ENCODE measurements at regions not wholly inside any gene's neighbourhood (a gene's known extent, or its start where the extent isn't known, plus 50 kb on each side); places are given as distances from the start of the nearest gene placed in this dataset.

DNA sequence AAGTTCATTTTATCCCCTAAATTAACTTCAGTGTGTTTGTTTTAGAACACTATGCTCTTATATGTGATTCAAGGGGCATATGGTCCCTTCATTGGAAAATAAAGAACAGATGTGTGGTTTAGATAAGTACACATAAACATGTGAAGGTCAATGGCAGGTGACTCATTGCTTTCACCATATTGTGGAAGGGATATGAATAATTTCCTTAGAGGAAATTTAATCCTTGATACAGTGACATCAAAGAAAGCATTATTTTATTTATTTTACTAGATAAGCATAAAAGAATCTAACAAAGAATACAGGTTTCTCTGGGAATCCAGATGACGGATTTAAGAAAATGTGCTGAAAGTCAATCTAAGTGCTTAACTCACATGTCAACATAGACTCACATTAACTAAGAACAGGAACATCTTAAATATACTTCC lies 373.5 kb downstream of the KCTD12 start (continued):
- TF ChIP-seq RXRA (IDR thresholded peaks at IDR 0.05) (no peak), HNF4A (conservative IDR thresholded peaks at IDR 0.05) (no peak), JUND (IDR thresholded peaks at IDR 0.05) (no peak), CTCF (IDR thresholded peaks at IDR 0.05; ENCODE audit: low read depth, low read length, missing input control) (no peak), GABPA (IDR thresholded peaks at IDR 0.05 in 1 of 2, conservative IDR thresholded peaks at IDR 0.05 in 1 of 2) (no peak)

DNA sequence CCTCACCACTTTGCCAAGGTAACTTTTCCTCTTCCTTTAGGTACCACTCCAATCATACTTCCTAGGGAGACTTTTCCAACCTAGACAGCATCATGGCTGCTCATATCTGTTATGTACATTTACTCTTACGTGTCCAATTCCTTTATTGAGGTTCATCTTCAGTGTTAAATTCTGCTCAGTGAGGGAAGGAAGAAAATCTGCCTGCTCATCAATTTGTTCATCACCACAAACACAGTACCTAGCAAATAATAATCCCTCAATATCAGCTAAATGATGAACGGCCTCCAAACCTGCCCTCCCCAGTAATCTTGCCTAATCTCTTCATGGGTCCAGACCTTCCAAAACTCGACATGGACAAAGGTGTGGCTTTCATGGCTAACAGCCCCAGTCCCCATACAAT lies 380.8 kb downstream of the KCTD12 start:
- Histone ChIP-seq H3K36me3 (ENCODE audit: control insufficient read depth in 4 of 4, insufficient read depth in 3 of 4, low read depth in 1 of 4, low read length in 3 of 4) (no peaks in the 10 kb centered on the region), H3K27ac (ENCODE audit: low read depth in 1 of 2, low read length in 2 of 2) (no peak overlapping the region), H3K4me1 (ENCODE audit: control insufficient read depth in 4 of 4, insufficient read depth in 4 of 4, low read length in 3 of 4) (no peaks in the 10 kb centered on the region), H3K9me3 (ENCODE audit: control insufficient read depth in 4 of 4, low read length in 3 of 4) (no peaks in the 10 kb centered on the region), H3K27me3 (ENCODE audit: control insufficient read depth in 4 of 4, insufficient read depth in 4 of 4, low read length in 3 of 4) (peaks cover 0 to 3% (median 0%) of the 10 kb centered on the region in 4 donors), H3K9ac (ENCODE audit: low read depth in 1 of 2, low read length in 2 of 2) (no peak overlapping the region), H3K4me3 (ENCODE audit: low read depth in 1 of 3, low read length in 3 of 3) (no peak overlapping the region)
- TF ChIP-seq SP1 (IDR thresholded peaks at IDR 0.05) (no peak), JUND (IDR thresholded peaks at IDR 0.05) (no peak), RXRA (IDR thresholded peaks at IDR 0.05) (no peak), CTCF (IDR thresholded peaks at IDR 0.05; ENCODE audit: low read depth, low read length, missing input control) (no peak), HNF4G (IDR thresholded peaks at IDR 0.05) (no peak), NR2F2 (IDR thresholded peaks at IDR 0.05) (no peak), HNF4A (conservative IDR thresholded peaks at IDR 0.05) (no peak), TAF1 (conservative IDR thresholded peaks at IDR 0.05) (no peak), RAD21 (IDR thresholded peaks at IDR 0.05) (no peak), FOXA1 (IDR thresholded peaks at IDR 0.05) (no peak), MAX (IDR thresholded peaks at IDR 0.05) (no peak), ATF3 (IDR thresholded peaks at IDR 0.05) (no peak), GABPA (IDR thresholded peaks at IDR 0.05 in 1 of 2, conservative IDR thresholded peaks at IDR 0.05 in 1 of 2) (no peak), EGR1 (IDR thresholded peaks at IDR 0.05; ENCODE audit: low read depth in 2 of 2) (no peak), FOXA2 (IDR thresholded peaks at IDR 0.05) (no peak)
- TF ChIP-seq, protein P1, sequence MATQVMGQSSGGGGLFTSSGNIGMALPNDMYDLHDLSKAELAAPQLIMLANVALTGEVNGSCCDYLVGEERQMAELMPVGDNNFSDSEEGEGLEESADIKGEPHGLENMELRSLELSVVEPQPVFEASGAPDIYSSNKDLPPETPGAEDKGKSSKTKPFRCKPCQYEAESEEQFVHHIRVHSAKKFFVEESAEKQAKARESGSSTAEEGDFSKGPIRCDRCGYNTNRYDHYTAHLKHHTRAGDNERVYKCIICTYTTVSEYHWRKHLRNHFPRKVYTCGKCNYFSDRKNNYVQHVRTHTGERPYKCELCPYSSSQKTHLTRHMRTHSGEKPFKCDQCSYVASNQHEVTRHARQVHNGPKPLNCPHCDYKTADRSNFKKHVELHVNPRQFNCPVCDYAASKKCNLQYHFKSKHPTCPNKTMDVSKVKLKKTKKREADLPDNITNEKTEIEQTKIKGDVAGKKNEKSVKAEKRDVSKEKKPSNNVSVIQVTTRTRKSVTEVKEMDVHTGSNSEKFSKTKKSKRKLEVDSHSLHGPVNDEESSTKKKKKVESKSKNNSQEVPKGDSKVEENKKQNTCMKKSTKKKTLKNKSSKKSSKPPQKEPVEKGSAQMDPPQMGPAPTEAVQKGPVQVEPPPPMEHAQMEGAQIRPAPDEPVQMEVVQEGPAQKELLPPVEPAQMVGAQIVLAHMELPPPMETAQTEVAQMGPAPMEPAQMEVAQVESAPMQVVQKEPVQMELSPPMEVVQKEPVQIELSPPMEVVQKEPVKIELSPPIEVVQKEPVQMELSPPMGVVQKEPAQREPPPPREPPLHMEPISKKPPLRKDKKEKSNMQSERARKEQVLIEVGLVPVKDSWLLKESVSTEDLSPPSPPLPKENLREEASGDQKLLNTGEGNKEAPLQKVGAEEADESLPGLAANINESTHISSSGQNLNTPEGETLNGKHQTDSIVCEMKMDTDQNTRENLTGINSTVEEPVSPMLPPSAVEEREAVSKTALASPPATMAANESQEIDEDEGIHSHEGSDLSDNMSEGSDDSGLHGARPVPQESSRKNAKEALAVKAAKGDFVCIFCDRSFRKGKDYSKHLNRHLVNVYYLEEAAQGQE (IDR thresholded peaks at IDR 0.05), result no peak
- TF ChIP-seq, protein P2, sequence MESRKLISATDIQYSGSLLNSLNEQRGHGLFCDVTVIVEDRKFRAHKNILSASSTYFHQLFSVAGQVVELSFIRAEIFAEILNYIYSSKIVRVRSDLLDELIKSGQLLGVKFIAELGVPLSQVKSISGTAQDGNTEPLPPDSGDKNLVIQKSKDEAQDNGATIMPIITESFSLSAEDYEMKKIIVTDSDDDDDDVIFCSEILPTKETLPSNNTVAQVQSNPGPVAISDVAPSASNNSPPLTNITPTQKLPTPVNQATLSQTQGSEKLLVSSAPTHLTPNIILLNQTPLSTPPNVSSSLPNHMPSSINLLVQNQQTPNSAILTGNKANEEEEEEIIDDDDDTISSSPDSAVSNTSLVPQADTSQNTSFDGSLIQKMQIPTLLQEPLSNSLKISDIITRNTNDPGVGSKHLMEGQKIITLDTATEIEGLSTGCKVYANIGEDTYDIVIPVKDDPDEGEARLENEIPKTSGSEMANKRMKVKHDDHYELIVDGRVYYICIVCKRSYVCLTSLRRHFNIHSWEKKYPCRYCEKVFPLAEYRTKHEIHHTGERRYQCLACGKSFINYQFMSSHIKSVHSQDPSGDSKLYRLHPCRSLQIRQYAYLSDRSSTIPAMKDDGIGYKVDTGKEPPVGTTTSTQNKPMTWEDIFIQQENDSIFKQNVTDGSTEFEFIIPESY (IDR thresholded peaks at IDR 0.05), result no peak
- no peak for DNase-seq (ENCODE audit: low spot score)
- 34% methylated on average over 3 of the region's 3 CpGs for WGBS

Measured in liver (tissue), 8 donors.